H1 (cell line): ENCODE measurements at regions not wholly inside any gene's neighbourhood (a gene's known extent, or its start where the extent isn't known, plus 50 kb on each side); places are given as distances from the start of the nearest gene placed in this dataset.

ENCODE experiments used
- CTCF ChIA-PET: fragments of 300-600 bp; sonication (Branson Sonifier 250); formaldehyde crosslinking; loops from one replicate; lab custom pipeline; 2021; ENCODE audit not compliant: partially characterized antibody; lab: Charles Lee
- POLR2A ChIA-PET: fragments of 300-600 bp; sonication (Branson Sonifier 250); formaldehyde crosslinking; loops from one replicate; lab custom pipeline; 2021; ENCODE audit warnings: inconsistent platforms; ENCODE audit not compliant: partially characterized antibody; lab: Charles Lee
- DNase-seq, 2 experiments: peaks; one replicate each; pipeline versions ENCODE4 v3.0.0 to v3.0.0-alpha.2; 2010 to 2022; ENCODE audit warnings: low spot score in 2 of 2, low read depth in 1 of 2, mixed read lengths in 1 of 2
- FAIRE-seq: peaks from 2 replicates; lab custom pipeline; 2011; peaks lifted over from hg19 to GRCh38; lab: Jason Lieb, UNC
- H2AFZ ChIP-seq: 2 replicates; pipeline ENCODE4 v1.8.1; 2012; ENCODE audit warnings: low read length, inconsistent platforms
- H2AK5ac ChIP-seq: 2 replicates; pipeline ENCODE4 v1.6.1; 2013; ENCODE audit warnings: low read depth, low read length
- H2BK120ac ChIP-seq: replicated peaks from 2 replicates; pipeline ENCODE3; 2013; ENCODE audit warnings: low read depth, low read length, inconsistent platforms
- H2BK12ac ChIP-seq: 2 replicates; pipeline ENCODE4 v1.6.1; 2013; ENCODE audit warnings: low read depth, low read length
- H2BK15ac ChIP-seq: 2 replicates; pipeline ENCODE4 v1.6.1; 2013; ENCODE audit warnings: low read length
- H2BK20ac ChIP-seq: 2 replicates; pipeline ENCODE4 v1.6.1; 2013; ENCODE audit warnings: low read length
- H2BK5ac ChIP-seq: 2 replicates; pipeline ENCODE4 v1.6.1; 2013; ENCODE audit warnings: low read depth, low read length
- H3K14ac ChIP-seq: 2 replicates; pipeline ENCODE4 v1.6.1; 2013; ENCODE audit warnings: inconsistent platforms; ENCODE audit not compliant: insufficient read length
- H3K18ac ChIP-seq: 2 replicates; pipeline ENCODE4 v1.6.1; 2013; ENCODE audit warnings: low read length; ENCODE audit errors: extremely low read depth
- H3K23ac ChIP-seq: 2 replicates; pipeline ENCODE4 v1.6.1; 2013; ENCODE audit warnings: inconsistent platforms; ENCODE audit not compliant: insufficient read length
- H3K23me2 ChIP-seq: 2 replicates; pipeline ENCODE4 v1.6.1; 2013; ENCODE audit warnings: low read depth, low read length
- H3K27ac ChIP-seq: 2 replicates; pipeline ENCODE4 v1.6.1; 2011; ENCODE audit warnings: low read depth, low read length, inconsistent platforms
- H3K27me3 ChIP-seq, 4 experiments: replicated peaks in 1 of 4; 1 replicate in 1 of 4; 2 replicates in 3 of 4; pipeline versions ENCODE4 v1.6.1 to v1.8.1; 2011 to 2013; ENCODE audit warnings: low read length in 3 of 4, mild to moderate bottlenecking in 3 of 4, inconsistent platforms in 2 of 4, mixed read lengths in 2 of 4, moderate library complexity in 1 of 4; ENCODE audit not compliant: control insufficient read depth in 3 of 4, insufficient read depth in 3 of 4; ENCODE audit errors: extremely low read depth in 1 of 4
- H3K36me3 ChIP-seq, 4 experiments: 2 replicates each; pipeline versions ENCODE4 v1.6.1 to v1.8.1; 2011 to 2013; ENCODE audit warnings: mild to moderate bottlenecking in 4 of 4, low read length in 3 of 4, moderate library complexity in 2 of 4, control low read depth in 1 of 4, inconsistent platforms in 1 of 4; ENCODE audit not compliant: insufficient read depth in 4 of 4, control insufficient read depth in 2 of 4
- H3K4ac ChIP-seq: replicated peaks from 2 replicates; pipeline ENCODE3; 2013; ENCODE audit warnings: low read length, low read depth, mixed read lengths, inconsistent platforms; ENCODE audit not compliant: insufficient read length
- H3K4me1 ChIP-seq, 4 experiments: replicated peaks in 1 of 4; 1 replicate in 1 of 4; 2 replicates in 3 of 4; pipeline versions ENCODE4 v1.6.1 to v1.8.1; 2011 to 2013; ENCODE audit warnings: low read length in 3 of 4, inconsistent platforms in 2 of 4, mixed read lengths in 1 of 4; ENCODE audit not compliant: insufficient read depth in 4 of 4, control insufficient read depth in 3 of 4
- H3K4me2 ChIP-seq, 2 experiments: 2 replicates each; pipeline versions ENCODE4 v1.6.1 to v1.8.1; 2011 to 2013; ENCODE audit warnings: low read depth in 2 of 2, low read length in 2 of 2, control low read depth in 1 of 2, inconsistent platforms in 1 of 2, mild to moderate bottlenecking in 1 of 2; ENCODE audit not compliant: insufficient read depth in 1 of 2
- H3K4me3 ChIP-seq, 4 experiments: fragments of 200-600, 300-600 bp in 1 of 4; sonication (generic), shearing (Covaris generic), sonication (Bioruptor Twin) in 1 of 4; 2 replicates each; pipeline versions ENCODE4 v1.5.1 to v1.8.1; 2011 to 2016; ENCODE audit warnings: low read length in 4 of 4, low read depth in 3 of 4, control low read depth in 2 of 4, inconsistent platforms in 2 of 4, mild to moderate bottlenecking in 2 of 4, mixed read lengths in 1 of 4, moderate library complexity in 1 of 4; ENCODE audit not compliant: insufficient read depth in 2 of 4; ENCODE audit errors: extremely low read depth in 1 of 4
- H3K56ac ChIP-seq: replicated peaks from 2 replicates; pipeline ENCODE3; 2013; ENCODE audit warnings: low read depth, mild to moderate bottlenecking, mixed read lengths, low read length, inconsistent platforms; ENCODE audit not compliant: insufficient read length
- H3K79me1 ChIP-seq: 2 replicates; pipeline ENCODE4 v1.6.1; 2013; ENCODE audit warnings: low read depth, low read length, control low read depth
- H3K79me2 ChIP-seq, 2 experiments: 2 replicates each; pipeline versions ENCODE4 v1.6.1 to v1.8.1; 2012 to 2013; ENCODE audit warnings: low read length in 2 of 2, mild to moderate bottlenecking in 2 of 2, inconsistent platforms in 1 of 2; ENCODE audit not compliant: insufficient read depth in 2 of 2, control insufficient read depth in 1 of 2
- H3K9ac ChIP-seq, 4 experiments: replicated peaks in 1 of 4; 1 replicate in 1 of 4; 2 replicates in 3 of 4; pipeline versions ENCODE4 v1.6.1 to v1.8.1; 2011 to 2013; ENCODE audit warnings: low read depth in 3 of 4, low read length in 3 of 4, control low read depth in 2 of 4, mild to moderate bottlenecking in 2 of 4, moderate library complexity in 2 of 4, inconsistent platforms in 1 of 4; ENCODE audit errors: extremely low read depth in 1 of 4
- H3K9me3 ChIP-seq, 2 experiments: 2 replicates each; pipeline versions ENCODE4 v1.6.1 to v1.8.1; 2012 to 2013; ENCODE audit warnings: mild to moderate bottlenecking in 2 of 2, moderate library complexity in 2 of 2, control low read depth in 1 of 2, inconsistent platforms in 1 of 2, low read depth in 1 of 2, low read length in 1 of 2, mixed read lengths in 1 of 2; ENCODE audit not compliant: insufficient read depth in 2 of 2
- H4K20me1 ChIP-seq, 2 experiments: replicated peaks in 1 of 2; 2 replicates each; pipeline versions ENCODE3 to v1.8.1; 2011 to 2013; ENCODE audit warnings: inconsistent platforms in 2 of 2, low read length in 2 of 2, mild to moderate bottlenecking in 1 of 2; ENCODE audit not compliant: insufficient read depth in 2 of 2, control insufficient read depth in 1 of 2
- H4K5ac ChIP-seq: 2 replicates; pipeline ENCODE4 v1.6.1; 2013; ENCODE audit warnings: low read length, low read depth, mixed read lengths, inconsistent platforms; ENCODE audit not compliant: insufficient read length
- H4K8ac ChIP-seq: 2 replicates; pipeline ENCODE4 v1.8.0; 2013; ENCODE audit warnings: mild to moderate bottlenecking, moderate library complexity, low read length, inconsistent platforms; ENCODE audit not compliant: insufficient read depth; ENCODE audit errors: extremely low read depth
- H4K91ac ChIP-seq: replicated peaks from 2 replicates; pipeline ENCODE3; 2013; ENCODE audit warnings: low read length, mixed read lengths, inconsistent platforms; ENCODE audit not compliant: insufficient read length
- CREB1 ChIP-seq: IDR thresholded peaks from 2 replicates; pipeline ENCODE4 v1.6.1; 2012; ENCODE audit warnings: inconsistent platforms
- EP300 ChIP-seq, 2 experiments: IDR thresholded peaks; 1 replicate in 1 of 2; 2 replicates in 1 of 2; pipeline ENCODE4 v1.6.1; 2011 to 2012; ENCODE audit warnings: low read depth in 2 of 2, low read length in 2 of 2, mild to moderate bottlenecking in 2 of 2, borderline replicate concordance in 1 of 2, inconsistent platforms in 1 of 2, moderate library complexity in 1 of 2
- HDAC2 ChIP-seq, 2 experiments: fragments of 300-600 bp in 1 of 2; sonication (generic) in 1 of 2; IDR thresholded peaks; 2 replicates each; pipeline ENCODE4 v1.6.1; 2011 to 2012; ENCODE audit warnings: low read depth in 2 of 2, low read length in 2 of 2, mild to moderate bottlenecking in 2 of 2, moderate library complexity in 2 of 2, borderline replicate concordance in 1 of 2, inconsistent platforms in 1 of 2
- JUN ChIP-seq: IDR thresholded peaks from 2 replicates; pipeline ENCODE4 v1.6.1; 2011; ENCODE audit warnings: low read depth, mild to moderate bottlenecking, improper control_type of control experiment, low read length
- JUND ChIP-seq: IDR thresholded peaks from 2 replicates; pipeline ENCODE4 v1.6.1; 2011; ENCODE audit warnings: mild to moderate bottlenecking, improper control_type of control experiment, low read length
- RFX5 ChIP-seq: IDR thresholded peaks from 2 replicates; pipeline ENCODE4 v1.6.1; 2011; ENCODE audit warnings: low read depth, low read length, improper control_type of control experiment, borderline replicate concordance
- RXRA ChIP-seq: IDR thresholded peaks from 2 replicates; pipeline ENCODE4 v1.6.1; 2011; ENCODE audit warnings: low read depth, mild to moderate bottlenecking, low read length, moderate library complexity; ENCODE audit not compliant: insufficient read depth
- SP4 ChIP-seq: IDR thresholded peaks from 2 replicates; pipeline ENCODE4 v1.6.1; 2012; ENCODE audit warnings: low read length, inconsistent platforms
- SUZ12 ChIP-seq: fragments of 200-600 bp; sonication (generic); IDR thresholded peaks from 2 replicates; pipeline ENCODE4 v1.6.1; 2012; ENCODE audit warnings: mild to moderate bottlenecking, inconsistent platforms, low read length, moderate library complexity, mixed read lengths
- WGBS, 2 experiments: shearing (Covaris generic) in 1 of 2; methylation state at CpG; one replicate each; pipeline versions ENCODE4 v1.1.6 to v1.1.7; 2013 to 2015; ENCODE audit warnings: low lambda C conversion rate in 2 of 2, mixed read lengths in 2 of 2, inconsistent platforms in 1 of 2, low coverage in 1 of 2, missing lambda C conversion rate in 1 of 2; ENCODE audit not compliant: insufficient replicate concordance in 2 of 2, insufficient coverage in 1 of 2, insufficient read length in 1 of 2; ENCODE audit errors: extremely low coverage in 1 of 2, missing lambda C conversion rate in 1 of 2; 5-methylcytosine and 5-hydroxymethylcytosine counted together

- FAIRE-seq (no peak), DNase-seq (no peak)
- Histone ChIP-seq H3K79me1 (no peaks in the 10 kb centered on the region), H3K27me3 (no peaks in the 10 kb centered on the region), H3K56ac (no peak overlapping the region), H3K9ac (no peak overlapping the region), H4K5ac (no peak overlapping the region), H4K20me1 (no peaks in the 10 kb centered on the region), H3K9me3 (no peaks in the 10 kb centered on the region), H2BK120ac (no peak overlapping the region), H2BK20ac (no peak overlapping the region), H3K23me2 (no peaks in the 10 kb centered on the region), H3K18ac (no peak overlapping the region), H2BK15ac (no peak overlapping the region), H3K36me3 (no peaks in the 10 kb centered on the region), H3K27ac (no peak overlapping the region), H2AFZ (no peak overlapping the region), H2BK12ac (no peak overlapping the region), H3K23ac (no peak overlapping the region), H4K8ac (no peak overlapping the region), H3K79me2 (no peaks in the 10 kb centered on the region), H3K14ac (no peak overlapping the region), H3K4me1 (no peaks in the 10 kb centered on the region), H3K4me3 (no peak overlapping the region), H2BK5ac (no peak overlapping the region), H2AK5ac (no peak overlapping the region), H3K4ac (no peak overlapping the region), H4K91ac (no peak overlapping the region)
- WGBS, 2 experiments, result 92% methylated on average over 2 of the region's 2 CpGs; no CpG with 5 or more reads in 1 of the 2 experiments
- CTCF ChIA-PET, result interaction anchor here (1.3 kb wide), 1 partner anchor 16 kb away, joined by 3 read pairs; no protein-coding TSS in a partner anchor
- POLR2A ChIA-PET, result no interaction called here
- TF ChIP-seq CREB1, result no peak
- no peak for TF ChIP-seq SP4
- TF ChIP-seq JUN, result no peak
- no peak for TF ChIP-seq EP300 (IDR thresholded peaks at IDR 0.05; ENCODE audit: borderline replicate concordance in 1 of 2, low read depth in 2 of 2, low read length in 2 of 2)
- TF ChIP-seq HDAC2 (IDR thresholded peaks at IDR 0.05; ENCODE audit: borderline replicate concordance in 1 of 2, low read depth in 2 of 2, low read length in 2 of 2), result no peak
- no peak for TF ChIP-seq SUZ12
- no peak for TF ChIP-seq RXRA
- no peak for TF ChIP-seq JUND
- no peak for TF ChIP-seq RFX5
- TF ChIP-seq, all 59 proteins: peak for 0
- no peak overlapping the region for H3K4me2 ChIP-seq
Observed at GRCh38 chr12:20125276-20125798, 243.0 kb upstream of the PDE3A start.
